H4 (cell line): ENCODE measurements at regions not wholly inside any gene's neighbourhood (a gene's known extent, or its start where the extent isn't known, plus 50 kb on each side); places are given as distances from the start of the nearest gene placed in this dataset.
"Not testable (repeated sequence)": the region's sequence is repeated elsewhere in the genome, so short reads cannot be mapped to it uniquely, and the experiment has no call there.

Experiments
- DNase-seq: peaks from one replicate; pipeline ENCODE4 v3.0.0-alpha.2; 2015; ENCODE audit warnings: low spot score

DNA sequence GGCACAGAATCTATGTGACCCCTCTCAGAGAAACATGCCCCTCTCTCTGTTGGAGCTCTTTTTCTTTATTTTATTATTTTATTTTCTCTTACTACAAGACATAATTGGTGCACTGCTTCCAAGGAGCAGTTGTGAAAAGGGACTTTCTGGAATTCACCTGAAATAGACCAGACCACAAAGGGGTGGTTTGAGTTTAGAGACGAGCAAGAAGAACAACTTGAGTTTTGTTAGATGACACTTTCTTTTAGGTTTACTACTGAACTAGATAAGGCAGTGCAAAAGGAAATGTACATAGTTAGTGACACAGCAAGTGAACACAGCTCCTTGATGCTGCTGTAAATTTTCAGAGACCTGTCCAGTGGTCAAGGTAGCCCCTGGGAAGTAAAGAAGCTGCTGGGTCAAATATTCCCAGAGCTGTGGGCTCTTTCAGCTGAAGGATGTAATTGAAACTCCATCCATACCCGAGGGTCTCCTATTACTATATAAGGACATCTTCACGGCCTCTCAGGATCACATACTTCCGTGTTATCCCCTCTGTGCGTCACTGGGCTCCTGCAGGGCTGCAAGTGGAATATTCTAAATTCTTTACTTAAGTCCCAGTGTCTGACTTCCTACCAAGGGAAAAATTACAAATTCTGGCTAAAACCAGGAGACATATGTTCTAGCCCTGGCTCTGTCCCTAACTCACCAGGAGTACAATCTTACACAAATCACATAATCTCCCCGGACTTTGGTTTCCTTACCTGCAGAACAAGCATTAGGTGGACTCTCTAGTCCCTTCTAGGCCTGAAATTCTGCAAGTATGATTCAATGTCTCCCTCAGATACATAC, 69.1 kb upstream of the ADTRP start:
- DNase-seq, result no peak

GRCh38 chr6:11847068-11847467, 68.5 kb upstream of the ADTRP start:
- DNase-seq, result not testable (repeated sequence)

GRCh38 chr6:11845664-11846577, 67.3 kb upstream of the ADTRP start:
- no peak for DNase-seq

DNA sequence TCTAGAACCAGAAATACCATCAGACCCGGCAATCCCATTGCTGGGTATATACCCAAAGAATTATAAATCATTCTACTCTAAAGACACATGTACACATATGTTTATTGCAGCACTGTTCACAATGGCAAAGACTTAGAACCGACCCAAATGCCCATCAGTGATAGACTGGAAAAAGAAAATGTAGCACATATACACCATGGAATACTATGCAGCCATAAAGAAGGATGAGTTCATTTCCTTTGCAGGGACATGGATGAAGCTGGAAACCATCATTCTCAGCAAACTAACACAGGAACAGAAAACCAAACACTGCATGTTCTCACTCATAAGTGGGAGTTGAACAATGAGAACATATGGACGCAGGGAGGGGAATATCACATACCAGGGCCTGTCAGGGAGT, 64.2 kb upstream of the ADTRP start:
- not testable (repeated sequence) for DNase-seq

DNA sequence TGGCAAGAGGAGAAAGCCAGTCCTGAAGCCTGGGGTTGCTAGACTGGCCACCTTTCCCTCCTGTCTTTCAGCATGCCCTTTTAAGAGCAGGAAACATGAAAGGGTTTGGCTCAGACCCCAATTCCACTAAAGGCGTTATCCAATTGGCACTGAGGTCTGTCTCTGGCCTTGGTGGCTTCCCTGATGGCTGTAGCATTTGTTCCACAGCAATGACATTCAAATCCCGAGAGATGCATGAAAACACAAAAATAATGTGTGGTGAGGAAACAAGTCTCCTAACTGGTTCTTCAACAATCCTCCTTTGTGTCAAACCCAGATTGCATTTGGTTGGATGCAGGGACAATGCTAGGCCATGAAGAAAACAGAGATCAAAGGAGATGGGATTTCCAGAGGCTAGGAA, 56.5 kb upstream of the ADTRP start:
- DNase-seq, result no peak

- no peak for DNase-seq
Observed at GRCh38 chr6:11833626-11834592, 55.3 kb upstream of the ADTRP start.

DNA sequence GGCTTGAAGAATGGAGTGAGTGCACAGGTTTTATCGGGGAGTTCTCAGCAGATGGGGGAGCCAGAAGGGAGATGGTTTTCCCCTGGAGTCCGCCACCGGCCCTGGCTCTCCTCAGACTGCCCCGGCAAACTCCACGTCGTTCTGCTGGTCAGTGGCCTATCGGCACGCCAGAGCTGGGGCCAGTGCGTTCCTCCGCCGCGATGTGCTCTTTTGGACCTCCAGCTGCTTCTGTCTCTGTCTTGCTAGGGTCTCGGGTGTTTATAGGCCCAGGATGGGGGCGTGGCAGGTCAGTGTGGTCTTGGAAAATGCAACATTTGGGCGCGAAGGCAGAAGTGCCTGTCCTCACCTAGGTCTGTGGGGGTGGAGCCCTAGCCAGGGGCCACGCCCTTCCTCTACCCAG, 53.0 kb upstream of the ADTRP start:
- no peak for DNase-seq

GRCh38 chr6:11830520-11830919, 51.9 kb upstream of the ADTRP start:
- DNase-seq, result no peak

GRCh38 chr6:11830105-11830504, 51.5 kb upstream of the ADTRP start:
- DNase-seq, result no peak

GRCh38 chr6:11828262-11828870, 49.8 kb upstream of the ADTRP start:
- no peak for DNase-seq
